ENCODE measurements at regions not wholly inside any gene's neighbourhood (a gene's known extent, or its start where the extent isn't known, plus 50 kb on each side); places are given as distances from the start of the nearest gene placed in this dataset.
A peak's percentile ranks its signal among the peaks of the same experiment; 100 is the strongest.

DNA sequence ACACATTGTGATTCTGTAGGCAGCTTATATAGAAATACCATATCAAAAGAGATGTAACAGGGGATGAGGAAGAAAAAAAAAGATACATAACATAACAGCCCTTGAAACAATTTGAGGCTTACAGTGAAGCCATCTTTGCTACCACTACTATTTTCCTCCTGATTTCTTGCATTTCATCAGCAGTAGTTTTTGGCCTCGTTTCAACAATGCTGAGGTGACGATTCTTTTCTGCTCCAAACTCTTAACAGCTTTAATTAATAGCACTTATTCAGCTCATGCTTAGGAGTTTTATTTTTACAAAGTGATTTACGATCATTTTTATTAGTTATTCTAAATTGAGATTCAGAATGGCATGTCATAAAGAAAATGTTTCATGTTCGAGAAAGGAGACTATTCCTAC, 163.2 kb downstream of the DCK start:
- no peak for DNase-seq (ENCODE audit: low read depth)

DNA sequence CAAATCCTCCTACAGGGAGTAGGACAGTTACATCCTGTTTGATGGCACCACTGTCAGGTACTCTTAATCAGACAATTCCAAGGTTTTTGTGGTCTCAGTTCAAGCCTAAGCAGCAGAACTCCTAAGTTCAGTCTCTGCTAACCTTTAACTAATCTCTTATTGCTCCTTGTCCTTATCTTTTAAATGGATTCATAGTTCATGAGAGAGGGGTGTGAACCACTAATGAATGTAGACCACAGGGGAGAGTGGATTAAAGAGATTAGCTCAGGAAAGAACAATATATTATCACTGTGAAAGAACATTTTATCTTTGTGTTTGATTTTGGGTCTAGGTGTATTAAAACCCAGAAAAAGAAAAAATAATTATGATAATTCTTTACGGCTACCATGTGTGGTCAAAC, 168.9 kb downstream of the DCK start:
- no peak for DNase-seq (ENCODE audit: low read depth)

DNA sequence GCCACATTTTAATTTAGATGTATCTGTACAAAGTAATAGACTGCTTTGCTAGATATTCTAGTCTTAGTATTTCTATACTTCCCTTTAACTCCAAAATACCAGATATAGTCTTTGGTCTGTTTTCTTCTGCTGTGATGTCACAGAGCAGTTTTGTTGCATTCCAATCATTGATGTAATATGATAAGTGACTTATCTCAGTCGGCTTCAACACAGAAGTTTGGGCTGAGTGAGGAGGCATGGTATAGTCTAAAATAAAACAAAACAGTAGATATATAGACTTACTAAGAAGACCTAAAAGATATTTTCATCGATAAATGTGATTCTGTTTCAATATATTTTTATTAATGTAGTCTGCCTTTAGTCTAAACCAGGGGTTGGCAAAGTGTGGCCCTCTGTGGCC, 169.9 kb downstream of the DCK start:
- no peak for DNase-seq (ENCODE audit: low read depth)

DNA sequence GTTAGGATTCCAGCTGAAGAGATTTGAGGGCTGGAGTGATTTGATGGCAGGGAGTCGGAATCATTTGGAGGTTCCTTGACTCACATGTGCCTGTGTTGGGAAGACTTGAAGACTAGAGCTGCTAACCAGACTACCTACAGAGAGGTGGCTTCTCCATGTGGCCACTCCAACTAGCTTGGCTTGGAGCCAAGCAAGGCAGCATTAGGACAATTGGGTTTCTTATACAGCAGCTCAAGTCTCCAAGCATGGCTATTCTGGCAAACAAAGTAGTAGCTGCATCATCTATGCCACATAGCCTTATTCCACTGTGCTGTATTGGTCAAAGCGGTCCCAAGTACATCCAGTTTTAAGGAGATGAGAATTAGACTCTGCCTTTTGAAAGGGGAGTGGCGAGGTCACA, 171.7 kb upstream of the SLC4A4 start:
- no peak for DNase-seq (ENCODE audit: low read depth)

DNA sequence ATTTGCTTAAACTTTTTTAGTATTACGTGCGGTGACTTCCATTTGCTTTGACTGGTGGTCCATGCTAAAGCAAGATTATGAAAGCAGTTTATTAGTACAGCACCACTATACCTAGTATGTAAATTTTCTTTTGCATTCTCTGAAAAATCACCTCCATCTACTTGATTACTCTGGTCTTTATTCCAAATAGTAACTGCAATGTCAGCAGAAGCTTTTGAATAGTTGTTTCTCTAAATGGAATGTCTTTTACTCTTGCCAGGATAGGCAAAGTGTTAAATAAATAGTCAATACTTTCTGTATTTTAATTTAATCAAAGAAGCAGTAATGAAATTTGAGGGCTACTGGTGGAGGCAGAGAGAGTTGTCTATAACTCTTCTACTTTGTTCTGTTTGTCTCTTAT, 167.2 kb upstream of the SLC4A4 start:
- DNase-seq (ENCODE audit: low read depth): no peak

DNA sequence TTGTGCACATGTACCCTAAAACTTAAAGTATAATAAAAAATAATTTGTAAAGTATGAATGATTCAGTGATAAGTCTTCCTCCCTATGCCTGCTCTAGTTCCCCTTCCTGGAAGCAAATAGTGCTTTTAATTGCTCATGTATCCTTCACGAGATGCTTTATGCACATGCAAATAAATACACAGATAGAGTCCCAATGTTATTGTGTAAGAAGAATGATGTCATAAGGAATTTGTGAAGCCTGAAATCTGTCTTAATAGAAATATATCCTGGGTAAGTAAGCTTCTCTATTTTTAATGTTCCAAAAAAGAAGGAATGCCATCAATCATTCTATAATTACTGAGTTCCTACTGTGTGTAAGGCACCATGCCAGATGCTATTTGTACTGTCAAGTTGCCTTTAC, 157.5 kb upstream of the SLC4A4 start:
- no peak for DNase-seq (ENCODE audit: low read depth)

DNA sequence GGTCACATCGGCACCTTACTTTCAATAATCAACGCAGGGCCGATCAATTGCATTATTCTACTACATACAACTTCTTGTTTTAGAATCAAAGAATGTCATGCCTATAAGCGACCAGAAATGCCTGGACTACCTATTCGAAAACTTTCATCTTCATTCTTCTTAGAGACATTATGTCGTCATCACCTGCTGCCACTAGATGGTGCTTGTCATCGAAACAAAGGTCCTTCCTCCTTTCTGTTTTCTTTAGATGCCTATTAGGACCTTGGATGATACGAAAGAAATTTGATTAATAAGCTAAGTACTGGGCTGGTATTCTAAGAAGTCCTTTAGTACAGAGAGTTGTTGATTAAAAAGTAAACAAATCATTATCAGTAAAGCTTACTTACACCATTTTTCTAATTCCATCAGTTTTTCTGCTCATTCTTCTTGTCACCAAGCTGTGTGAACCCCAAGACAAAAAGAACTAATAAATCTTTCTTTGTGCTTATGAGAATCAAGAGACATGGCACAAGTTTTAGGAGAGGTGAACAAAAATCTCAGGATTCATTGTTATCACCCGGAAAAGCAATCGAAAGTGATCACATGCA, 154.5 kb upstream of the SLC4A4 start:
- peak; percentile 14 for DNase-seq (ENCODE audit: low read depth)

DNA sequence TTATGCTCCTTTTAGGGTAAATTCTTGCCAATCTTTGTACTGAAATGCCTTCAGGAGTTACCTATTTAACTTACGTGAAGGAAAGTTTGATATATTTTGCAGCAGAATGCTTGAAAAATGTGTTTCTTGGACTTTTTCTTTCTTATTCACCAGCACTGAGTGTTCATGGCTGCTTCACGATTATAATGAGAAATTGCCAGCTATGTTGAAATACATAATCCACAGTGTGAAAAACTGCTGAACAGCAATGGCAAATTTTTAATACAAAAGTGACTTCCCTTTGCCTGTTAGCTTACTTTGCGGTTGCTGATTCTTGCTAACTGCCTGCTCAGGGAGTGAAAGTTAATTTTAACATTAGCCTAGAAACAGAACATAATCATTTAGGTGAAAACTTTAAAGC, 153.8 kb upstream of the SLC4A4 start:
- no peak for DNase-seq (ENCODE audit: low read depth)

DNA sequence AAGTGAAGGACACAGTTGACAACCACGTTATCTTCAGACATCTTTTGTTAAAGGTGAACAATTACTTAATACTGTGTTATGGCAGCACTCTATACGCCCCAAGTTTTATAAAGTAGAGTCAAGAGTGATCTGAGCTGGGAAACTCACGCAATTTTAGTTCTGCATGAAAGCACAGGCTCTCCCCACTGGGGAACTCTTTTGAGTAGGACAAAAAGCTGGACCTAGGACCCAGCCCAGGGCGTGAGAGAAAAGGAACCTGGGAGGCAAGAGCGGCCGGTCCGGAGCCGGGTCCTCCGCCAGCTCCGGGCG, 152.6 kb upstream of the SLC4A4 start:
- DNase-seq (ENCODE audit: low read depth): no peak

DNA sequence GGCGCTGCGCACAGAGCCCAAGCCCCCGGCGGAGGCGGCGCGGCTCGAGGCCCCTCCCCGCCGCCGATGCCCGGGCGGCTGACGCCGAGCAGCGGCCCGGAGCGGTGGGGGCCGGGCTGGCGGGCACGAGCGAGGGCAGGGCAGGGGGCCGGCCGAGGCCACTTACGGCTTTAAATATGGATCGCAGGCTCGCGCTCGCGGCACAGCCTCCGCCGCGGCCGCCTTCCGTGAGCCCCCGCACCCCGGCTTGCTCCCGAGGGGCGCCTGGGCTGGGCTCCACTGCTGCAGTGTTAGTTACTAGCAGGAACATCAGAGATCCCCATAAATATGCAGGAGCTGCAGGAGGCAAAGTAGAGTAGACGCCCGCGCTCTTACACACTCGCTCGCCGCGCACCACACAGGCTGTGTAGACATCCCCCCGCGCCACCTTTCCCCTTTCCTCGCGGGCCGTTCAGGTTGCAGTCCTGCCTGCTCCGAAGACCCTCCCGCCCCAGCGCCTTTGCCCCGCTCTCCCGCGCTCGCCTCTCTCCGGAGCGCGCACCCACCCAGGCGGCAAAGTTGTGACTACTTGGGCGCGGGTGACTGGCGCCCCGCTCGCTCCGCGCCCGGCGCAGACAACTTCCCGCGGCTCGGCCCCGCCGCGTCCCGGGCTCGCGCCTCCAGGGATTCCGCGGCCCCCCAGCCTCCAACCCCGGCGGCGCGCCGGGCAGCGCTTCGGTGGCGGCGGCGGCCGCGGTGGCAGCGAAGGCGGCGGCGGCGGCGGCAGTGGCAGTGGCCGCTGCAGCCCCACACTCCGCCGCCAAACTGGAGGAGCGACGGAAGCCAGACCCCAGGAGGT, 152.0 kb upstream of the SLC4A4 start:
- no peak for DNase-seq (ENCODE audit: low read depth)

DNA sequence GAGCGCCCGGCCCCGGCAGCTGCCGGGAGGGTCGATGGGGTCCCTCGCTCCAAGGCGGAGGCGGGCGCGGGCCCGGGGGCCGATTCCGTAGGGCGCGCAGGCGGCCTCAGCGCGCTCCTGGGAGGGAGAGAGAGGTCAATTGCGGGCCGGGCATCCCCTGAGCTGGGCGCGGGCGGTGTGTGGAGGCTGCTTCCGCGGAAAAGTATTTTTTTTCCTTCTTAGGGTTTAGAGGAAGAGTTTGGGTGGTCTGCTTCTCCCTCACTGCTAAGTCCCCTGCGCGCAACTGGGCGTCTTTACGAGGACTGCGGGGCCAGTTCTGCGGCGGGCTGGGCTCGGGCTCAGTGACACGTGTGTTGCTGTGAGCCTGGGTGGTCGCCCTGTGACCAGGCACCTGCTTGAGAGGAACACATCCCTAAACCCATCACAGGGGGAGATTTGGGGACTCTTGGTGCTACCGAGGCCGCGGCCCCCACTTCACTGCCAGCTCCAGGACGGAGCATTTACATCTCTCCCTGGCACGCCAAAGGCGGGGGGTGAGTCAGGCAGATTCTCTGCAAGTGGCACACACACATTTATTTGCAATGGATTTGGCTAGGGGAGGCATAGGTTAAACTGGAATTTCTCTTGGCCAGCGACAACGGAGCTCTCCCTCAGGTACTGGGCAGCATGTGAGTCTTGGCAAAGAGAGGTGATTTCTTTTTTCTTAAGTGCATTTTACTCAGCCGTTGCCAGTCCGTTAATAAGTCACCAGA, 151.2 kb upstream of the SLC4A4 start:
- DNase-seq (ENCODE audit: low read depth): no peak

DNA sequence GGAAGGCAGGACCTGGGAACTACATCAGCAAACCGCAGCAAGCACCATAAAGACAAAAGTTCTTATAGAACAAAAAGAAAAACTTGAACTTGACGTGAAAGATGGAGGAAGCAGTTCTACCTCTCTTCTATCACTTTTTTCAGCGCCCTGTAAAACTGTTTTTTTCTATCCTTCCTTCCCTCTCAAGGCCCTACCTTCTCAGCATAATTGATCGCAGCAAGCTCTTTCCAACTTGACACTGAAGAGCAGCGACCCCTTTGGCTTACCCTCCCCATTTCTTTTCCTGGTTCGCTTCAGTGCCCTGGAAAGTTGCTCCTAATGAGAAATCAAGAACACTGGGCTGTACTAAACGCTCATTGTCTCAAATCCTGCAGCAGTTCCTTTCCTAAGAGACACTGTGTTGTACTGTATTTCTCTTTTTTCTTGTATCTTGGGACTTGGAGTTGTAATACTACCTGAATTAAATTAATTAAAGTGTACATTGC, 150.6 kb upstream of the SLC4A4 start:
- no peak for DNase-seq (ENCODE audit: low read depth)

DNA sequence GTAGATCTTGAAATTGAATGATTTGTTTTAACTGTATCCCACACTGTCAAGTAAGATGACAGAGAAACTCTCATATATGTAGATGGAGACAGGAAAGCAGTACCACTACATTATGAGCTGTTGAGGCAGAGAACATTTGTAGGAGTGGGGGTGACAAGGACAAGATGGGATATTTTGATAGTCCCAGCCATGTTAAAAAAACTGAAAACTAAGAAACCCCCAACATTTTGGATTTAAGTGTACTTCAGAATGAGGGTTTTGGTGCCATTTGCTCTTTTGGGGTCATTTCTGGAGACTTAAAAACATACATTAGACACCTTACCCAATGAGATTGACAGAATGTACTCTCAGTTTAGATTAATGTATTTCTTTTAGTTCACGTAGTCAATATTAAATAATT, 149.9 kb upstream of the SLC4A4 start:
- DNase-seq (ENCODE audit: low read depth): no peak

DNA sequence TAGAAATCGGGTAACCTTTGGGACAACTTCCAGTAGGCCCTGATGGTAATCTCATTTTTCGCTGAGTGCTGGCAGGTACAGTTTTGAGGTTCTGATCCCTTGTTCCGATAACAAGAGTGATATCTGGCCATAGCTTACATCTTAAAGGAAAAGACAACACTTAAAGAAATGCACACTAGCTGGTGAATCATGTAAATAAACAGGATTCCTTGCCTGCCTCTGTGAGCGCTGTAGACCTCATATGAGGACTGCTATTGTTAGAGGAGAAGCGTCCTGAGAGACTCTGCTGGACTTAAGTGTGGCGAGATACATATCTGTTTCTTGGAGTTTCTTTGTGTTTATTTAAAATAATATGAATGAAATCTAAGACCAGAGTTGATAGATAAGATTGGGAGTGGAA, 149.3 kb upstream of the SLC4A4 start:
- no peak for DNase-seq (ENCODE audit: low read depth)

DNA sequence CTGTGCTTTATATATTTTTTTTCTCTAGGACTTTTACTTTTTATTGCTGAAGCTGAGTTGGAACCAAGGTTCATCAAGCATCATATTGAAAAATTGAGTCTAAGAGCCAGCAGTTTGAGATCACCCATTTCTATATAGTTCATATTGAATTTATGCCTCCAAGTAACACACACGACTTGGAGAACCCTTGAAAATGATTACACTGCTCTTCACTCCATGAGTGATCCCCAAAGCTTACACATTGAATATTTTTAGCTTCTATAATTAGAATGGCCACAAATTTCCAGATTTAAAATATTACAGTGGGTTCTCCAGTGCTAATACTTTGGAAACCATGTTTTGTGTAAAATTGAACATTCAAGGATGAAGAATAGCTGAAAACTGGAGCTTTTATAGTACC, 144.4 kb upstream of the SLC4A4 start:
- DNase-seq (ENCODE audit: low read depth): no peak

DNA sequence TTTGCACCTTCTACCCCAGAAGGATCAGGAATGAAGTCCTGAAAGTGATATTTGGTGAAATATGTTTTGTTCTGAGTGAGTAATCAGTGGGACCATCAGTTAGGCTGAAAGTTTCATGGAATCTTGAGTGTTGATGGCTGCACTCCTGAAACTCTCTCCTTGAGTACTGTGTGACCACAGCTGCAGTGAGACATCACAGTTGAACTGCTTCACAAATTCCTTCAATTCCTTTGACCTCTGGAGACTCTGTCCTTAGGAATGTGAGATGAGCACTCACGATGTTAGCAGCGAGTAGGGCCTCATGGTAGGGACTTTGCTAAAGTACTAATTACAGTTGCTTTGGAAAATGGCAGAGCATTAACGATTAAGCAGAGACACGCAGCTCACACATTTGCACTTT, 142.9 kb upstream of the SLC4A4 start:
- DNase-seq (ENCODE audit: low read depth): no peak

DNA sequence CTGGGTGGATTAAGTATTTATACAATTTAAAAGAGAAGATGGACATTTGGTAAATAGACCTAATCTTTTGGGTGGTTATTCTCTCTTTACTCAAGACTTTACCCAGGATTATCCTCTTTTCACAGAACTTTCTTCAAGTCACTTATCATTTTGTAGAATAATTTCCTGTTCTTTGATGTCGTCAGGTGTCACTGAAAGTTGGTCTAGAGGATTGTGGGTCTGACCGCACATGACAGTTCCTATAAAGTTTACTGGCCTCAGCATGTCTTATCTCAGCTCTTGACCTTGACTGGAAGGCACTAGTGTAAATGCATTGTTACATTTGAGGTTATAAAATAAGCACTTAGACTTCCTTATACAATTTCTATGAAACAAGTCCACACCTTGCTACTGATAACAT, 139.9 kb upstream of the SLC4A4 start:
- DNase-seq (ENCODE audit: low read depth): no peak

DNA sequence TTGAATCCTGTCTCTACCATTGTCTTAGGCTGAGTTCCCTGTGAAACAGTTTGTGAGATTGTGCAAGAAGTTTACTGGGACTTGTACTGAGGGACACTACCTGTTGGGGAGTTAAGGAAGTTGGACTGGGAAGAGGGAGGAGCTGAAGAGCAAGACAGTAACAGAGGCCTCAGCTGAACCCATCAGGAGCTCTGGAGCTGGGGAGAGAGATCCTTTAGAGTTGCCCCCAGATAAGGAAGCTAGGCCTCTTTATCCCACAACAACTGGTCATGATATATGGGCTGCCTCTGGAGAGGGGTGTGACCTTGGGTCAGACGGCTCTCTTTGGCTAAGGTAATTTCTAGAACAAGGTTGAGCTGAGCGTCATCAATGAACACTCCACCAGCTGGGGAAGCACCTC, 137.8 kb upstream of the SLC4A4 start:
- DNase-seq (ENCODE audit: low read depth): no peak

DNA sequence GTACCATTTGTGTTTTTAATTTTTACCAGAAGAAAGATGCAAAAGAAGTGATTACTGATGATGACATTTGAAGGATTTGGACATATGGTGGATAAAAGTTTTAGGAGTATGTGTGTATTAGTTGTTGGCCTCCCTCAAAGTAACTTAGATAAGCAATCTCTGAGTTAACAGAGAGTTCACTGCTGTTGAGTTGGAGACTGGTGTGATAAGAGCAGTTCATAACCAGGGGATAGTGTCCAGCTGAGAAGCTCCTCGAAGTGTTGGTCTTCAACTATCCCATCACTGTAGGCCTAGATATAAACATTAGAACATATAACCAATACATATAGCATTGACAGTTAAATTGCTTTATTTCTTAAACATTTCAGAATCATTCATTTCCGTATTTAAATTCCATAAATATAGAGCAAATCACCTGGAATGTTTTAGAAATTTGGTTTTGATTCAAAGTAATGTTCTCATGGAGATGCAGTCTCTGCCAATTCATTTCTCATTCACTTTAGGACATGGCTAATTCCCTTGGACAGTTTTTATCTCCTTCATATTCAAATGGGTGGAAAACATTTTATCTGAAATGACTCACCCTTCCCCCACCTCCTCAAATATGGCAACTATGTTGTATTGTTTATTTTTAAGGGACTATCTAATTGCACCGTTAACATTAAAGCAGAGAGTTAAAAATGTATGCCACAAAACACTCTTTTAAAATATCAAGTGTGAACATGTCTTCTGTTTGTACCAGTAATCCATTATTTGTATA, 136.8 kb upstream of the SLC4A4 start:
- DNase-seq (ENCODE audit: low read depth): no peak

DNA sequence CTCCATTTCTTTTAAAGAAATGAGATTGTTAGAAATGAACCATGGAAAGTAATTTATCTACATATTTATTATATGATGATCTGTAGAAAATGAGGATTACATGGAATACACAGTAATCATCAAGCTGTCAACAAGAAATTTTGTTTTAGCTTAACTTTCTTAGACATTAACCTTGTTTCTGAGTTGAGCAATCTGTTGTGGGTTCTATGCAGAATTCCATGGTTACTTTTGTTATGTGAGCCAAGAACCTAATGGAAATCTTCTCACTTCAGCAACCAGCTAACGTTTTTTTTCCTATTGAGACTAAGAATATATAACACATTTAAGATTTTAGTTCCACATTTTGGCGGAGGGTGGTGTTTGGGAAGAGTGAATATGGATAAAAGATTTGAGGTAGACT, 136.1 kb upstream of the SLC4A4 start:
- no peak for DNase-seq (ENCODE audit: low read depth)

DNA sequence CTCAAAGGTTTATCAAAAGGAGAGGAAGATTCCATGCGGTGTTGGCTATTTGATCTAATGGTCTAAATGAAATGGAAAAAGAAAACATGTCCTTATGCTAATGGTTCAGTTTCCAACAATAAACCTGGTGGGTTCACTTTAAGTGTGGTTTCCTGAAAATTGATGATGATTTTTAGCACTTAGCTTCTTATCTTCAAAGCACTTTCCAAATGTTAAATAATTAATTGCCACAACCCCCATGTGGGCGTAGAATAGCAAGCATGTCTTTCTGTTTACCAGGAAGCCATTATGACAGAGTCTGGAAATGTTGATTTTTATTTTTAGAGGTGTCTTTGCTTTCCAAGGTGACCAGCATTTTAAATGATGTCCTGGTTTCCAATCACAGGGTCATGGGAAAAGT, 134.8 kb upstream of the SLC4A4 start:
- no peak for DNase-seq (ENCODE audit: low read depth)

DNA sequence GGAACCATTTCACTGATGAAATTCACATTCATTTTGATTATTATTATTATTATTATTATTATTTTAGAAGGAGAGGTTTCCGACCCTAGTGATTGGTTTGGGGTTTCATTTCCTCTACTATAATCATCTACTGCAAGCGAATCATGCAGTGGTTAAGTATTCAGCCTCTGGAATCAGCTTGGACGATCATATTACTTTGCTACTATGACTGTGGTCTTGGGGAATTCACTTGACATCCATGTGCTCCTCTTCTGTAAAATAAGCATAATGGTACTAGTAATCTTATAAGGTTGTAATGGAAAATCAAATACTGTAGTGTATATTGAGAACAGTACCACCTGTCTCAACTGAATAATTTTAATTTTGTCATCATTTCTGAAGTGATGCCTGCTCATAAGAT, 132.1 kb upstream of the SLC4A4 start:
- DNase-seq (ENCODE audit: low read depth): no peak

DNA sequence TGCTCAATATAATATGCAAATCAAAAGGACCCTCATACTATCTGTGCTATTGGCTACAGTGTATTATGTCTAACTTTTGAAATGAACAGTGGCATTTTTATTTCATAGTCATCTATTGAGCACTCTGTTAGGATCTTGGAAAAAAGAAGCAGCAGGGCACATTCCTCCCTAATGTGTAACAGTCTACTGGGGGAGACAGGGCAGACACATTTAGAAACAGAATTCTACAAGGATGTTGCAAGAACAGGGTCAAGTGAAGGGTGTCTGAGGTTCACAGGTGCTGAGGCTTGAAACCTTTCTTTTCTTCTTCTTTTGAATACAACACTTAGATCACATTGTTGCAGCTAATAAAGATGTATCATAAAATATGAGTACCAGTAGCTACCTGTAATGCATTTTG, 129.7 kb upstream of the SLC4A4 start:
- no peak for DNase-seq (ENCODE audit: low read depth)
